ENCODE measurements at regions not wholly inside any gene's neighbourhood (a gene's known extent, or its start where the extent isn't known, plus 50 kb on each side); places are given as distances from the start of the nearest gene placed in this dataset.

DNA sequence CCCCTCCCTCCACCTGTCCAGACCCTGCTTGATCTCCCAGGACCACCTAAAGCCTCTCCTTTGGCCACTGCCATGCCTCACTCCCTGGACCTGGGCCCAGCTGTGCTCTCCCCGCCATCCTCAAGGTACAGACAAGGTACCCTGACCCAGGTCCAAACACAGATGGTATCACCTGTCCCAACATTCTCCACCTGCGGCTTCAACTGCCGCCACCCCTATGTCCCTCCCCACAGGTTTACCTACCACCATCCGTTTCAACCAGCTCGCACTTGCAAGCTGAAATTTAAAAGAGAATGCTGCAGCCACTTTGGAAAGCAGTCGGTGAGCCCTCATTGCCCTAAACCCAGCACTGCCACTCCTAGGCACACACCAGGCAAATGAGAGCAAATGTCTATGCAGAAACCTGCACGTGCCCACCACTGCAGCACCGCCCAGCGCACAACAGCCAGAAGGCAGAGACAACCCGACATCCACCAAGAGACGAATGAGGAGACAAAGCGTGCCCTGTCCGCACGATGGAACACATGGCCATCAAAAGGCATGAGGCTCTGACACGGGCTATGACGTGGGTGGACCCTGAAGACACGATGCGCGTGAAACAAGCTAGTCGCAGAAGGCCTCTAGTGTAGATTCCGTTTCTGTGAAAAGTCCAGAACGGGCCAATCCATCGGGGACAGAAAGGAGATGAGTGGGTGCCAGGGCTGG is 71.0 kb downstream of the RFLNA start:
- no peak for DNase-seq
- no peak for ATAC-seq
